NCI-H2107 treated with DMSO at 0.1 percent for 48 hours (cell line): ENCODE measurements at regions not wholly inside any gene's neighbourhood (a gene's known extent, or its start where the extent isn't known, plus 50 kb on each side); places are given as distances from the start of the nearest gene placed in this dataset.

Experiments
- DNase-seq: peaks from one replicate; lab custom pipeline; 2025; ENCODE audit not compliant: unreplicated experiment; lab: John Stamatoyannopoulos, UW

GRCh38 chr1:14181191-14181795 lies 417.2 kb upstream of the KAZN start:
- DNase-seq: peak; percentile 96

DNA sequence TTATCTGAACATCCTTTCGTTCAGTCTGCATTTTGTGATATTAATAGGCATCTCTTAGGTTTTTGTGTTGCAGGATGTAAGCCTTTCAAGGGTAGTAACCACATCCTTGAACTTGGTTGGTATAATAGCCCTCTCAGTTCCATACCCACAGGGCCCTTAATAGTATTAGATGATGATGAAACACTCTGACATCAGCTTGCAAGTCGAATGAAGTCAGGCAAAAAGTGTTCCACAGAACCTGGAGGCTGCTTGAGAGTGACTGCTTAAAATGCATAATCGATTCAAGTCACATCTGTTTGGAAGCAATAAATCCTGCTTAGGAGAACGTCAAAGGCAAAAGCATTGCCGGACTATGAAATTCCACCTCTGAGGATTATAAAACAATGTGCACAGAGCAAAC lies 415.6 kb upstream of the KAZN start:
- DNase-seq: no peak

DNA sequence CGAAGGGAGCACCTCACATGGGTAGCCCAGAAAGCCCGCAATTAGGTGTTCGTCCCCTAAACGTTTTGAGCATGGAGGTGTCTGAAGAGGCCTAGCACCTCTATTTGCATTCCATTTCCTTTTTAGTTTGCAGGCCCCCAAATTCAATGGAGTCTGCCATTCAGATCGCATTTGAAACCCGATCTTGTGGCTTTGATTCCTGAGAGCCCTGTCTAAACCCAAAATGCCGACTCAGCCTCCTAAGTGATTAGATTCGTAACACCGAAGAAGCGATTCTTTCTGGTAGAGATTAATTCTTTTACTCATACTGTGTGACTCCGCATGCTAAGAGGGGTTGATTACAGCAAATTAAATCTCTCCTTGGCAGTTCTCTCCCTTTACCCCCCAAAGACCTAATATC lies 415.2 kb upstream of the KAZN start:
- DNase-seq: no peak

DNA sequence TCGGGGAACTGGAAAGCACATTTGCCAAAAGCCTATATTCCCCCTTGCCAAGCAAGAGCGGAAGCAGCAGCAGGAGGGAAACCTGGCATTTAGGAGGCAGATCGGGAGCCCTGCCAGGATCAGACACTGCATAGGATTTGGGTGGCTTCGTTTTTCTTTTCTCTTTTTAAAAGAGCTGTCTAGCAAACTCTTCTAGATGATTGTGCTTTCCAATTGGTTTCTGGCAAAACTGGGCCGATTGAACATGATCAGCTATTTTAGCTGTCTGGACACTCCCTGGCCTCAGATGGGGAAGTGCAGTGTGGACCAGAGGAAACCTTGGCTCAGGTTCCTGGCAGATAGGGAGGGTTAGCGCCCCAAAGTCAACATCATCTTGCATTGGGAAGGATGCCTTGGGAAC lies 414.0 kb upstream of the KAZN start:
- DNase-seq: no peak

- no peak for DNase-seq
Observed at GRCh38 chr1:14189381-14189780, 409.1 kb upstream of the KAZN start.

DNA sequence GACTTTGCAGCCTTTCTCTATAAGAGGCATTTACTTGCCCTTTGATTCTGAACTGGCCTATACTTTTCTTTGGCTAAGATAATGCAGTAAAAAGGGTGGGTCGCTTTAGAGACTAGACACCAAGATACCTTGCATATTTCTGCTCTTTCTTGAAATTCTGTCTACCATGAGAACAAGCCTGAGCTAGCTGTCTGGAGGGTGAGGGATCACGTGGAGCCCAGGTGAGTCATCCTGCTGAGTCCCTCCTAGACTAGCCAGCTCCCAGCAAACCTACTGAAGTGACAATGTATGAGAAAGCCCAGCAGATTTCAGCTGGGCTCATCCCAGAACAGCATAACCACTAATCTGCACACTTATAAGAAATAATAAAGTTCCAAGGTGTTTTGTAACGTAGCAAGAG lies 408.0 kb upstream of the KAZN start:
- no peak for DNase-seq

DNA sequence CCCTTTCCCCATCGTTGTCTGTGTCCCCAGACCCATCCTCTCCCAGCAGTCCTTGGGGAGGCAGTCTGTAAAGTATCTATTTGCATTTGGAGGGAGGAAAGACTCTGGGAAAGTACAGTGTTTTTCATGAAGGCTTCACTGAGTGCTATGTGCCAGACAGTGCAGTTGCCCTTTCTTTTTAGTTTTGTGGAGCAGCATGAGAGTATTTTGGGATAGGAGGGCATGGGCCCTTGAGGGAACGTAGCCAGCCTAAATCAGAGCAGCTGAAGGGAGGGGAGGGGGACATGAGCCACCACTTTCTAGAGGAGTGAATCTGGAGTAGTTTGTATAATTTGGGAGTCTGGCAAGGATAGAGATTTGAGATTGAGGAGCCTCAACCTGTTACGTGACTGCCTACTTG lies 404.0 kb upstream of the KAZN start:
- DNase-seq: no peak

DNA sequence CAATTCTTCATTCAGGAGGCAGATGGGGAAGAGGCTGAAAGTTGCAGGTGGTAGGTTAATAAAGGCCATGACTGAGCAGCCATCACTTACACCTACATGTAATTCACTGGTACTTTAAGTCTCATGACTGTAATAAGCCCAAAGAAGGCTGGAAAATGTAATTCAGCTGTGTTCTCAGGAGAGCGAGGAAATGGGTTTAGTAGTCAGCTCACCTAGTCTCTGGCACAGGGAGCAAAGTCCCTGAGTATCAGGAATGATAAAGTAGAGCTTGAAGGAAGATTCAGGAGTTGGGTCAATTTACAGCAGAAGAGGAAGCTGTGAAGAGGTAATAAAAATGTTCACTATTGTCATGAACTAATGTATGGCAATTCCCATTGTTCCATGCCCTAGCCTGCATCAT lies 393.4 kb upstream of the KAZN start:
- DNase-seq: no peak

DNA sequence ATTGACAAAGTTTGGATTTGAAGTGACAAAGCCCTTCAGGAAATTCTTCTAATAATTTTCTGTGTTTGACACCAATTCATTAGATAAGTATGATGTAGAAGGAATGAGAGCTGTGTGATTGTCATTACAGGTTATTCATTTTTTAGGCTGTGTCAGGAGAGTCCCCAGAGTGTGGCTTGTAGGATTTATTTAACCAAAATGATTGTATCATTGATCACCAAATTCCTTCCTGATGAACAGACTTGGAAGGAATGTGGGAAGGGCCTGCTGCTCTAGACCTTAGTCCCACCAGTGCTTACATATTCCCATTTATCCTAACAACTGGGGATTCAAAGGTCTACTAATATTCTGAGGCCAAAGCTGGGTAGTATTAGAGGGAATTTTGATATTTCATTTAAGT lies 383.3 kb upstream of the KAZN start:
- DNase-seq: no peak

GRCh38 chr1:14217384-14217783 lies 381.1 kb upstream of the KAZN start:
- DNase-seq: no peak

- DNase-seq: no peak
Observed at GRCh38 chr1:14220324-14220723, 378.2 kb upstream of the KAZN start.

DNA sequence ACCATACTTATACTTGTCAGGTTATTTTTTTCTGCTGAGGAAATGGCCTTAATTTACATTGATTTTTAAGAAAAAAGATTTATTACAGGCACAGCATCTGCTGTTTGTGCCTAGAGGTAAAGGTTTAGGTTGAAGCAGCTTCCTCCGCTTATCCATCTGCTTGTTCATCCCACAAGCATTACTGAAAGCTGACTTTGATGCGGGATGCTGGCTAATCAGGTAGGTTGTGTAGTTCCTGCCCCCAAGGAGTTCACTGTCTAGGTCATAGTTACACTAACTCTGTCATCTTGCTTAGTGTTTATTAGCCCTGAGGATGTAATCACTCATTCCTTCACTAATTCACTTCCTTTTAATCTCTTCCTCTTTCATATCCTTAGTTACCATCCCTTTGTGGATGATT lies 377.7 kb upstream of the KAZN start:
- DNase-seq: no peak

- no peak for DNase-seq
Observed at GRCh38 chr1:14222086-14222485, 376.4 kb upstream of the KAZN start.

GRCh38 chr1:14228677-14229076 lies 369.8 kb upstream of the KAZN start:
- DNase-seq: no peak

DNA sequence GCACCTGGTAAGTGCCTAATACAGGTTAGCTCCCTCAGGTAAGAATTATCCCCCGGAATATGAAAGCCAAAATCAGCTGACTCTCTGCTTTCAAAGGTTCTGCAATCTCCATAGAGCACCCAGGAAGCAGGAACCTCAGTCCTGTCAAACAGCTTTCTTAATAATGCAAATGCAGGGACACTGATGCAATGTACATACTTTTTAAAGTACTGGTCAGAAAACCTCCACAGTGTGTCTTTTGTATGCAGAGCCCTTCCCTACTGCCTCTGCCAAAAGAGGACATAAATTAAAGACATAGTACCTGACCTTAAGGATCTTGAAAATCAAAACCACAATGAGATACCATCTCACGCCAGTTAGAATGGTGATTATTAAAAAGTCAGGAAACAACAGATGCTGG lies 365.0 kb upstream of the KAZN start:
- no peak for DNase-seq

GRCh38 chr1:14236097-14236496 lies 362.4 kb upstream of the KAZN start:
- no peak for DNase-seq

- no peak for DNase-seq
Observed at GRCh38 chr1:14238472-14239307, 359.8 kb upstream of the KAZN start.

DNA sequence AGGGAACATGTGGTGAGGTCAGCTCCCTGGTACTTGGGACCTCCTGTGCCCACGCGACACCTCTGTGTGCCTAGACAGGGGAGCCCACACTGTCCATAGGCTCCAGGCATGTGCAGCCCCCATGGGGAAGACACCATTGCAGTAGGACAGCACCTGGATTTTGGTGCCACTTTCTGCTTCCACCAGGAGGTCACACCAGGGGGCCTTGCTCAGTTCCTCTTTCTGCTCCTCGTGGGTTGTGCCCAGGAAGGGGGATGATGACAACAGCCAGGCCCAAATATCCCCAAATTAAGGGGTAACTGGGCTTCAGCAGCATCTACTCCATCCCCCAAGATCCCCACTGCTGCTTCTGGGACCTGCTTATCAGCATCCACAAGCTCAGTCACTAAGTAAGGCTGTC lies 358.2 kb upstream of the KAZN start:
- no peak for DNase-seq

DNA sequence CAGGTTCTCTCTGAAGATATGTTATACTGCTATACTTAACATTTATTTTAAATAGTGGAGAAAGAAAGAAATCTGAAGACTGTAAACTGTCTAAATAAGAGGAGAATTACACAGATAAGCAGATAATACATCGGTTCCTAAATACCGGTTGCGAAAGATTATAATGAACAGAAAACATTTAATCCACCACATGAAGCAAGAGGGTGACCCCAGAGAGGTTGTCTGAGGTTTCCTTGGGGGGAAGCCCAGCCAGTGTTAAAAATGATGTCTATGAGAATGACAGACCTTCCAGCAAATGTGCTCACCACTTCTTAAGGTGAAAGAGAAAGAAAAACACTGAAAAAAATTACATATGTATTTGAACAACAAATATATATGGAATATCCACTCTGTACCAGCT lies 356.4 kb upstream of the KAZN start:
- no peak for DNase-seq

GRCh38 chr1:14242870-14243269 lies 355.6 kb upstream of the KAZN start:
- DNase-seq: no peak

GRCh38 chr1:14245954-14246353 lies 352.5 kb upstream of the KAZN start:
- no peak for DNase-seq

DNA sequence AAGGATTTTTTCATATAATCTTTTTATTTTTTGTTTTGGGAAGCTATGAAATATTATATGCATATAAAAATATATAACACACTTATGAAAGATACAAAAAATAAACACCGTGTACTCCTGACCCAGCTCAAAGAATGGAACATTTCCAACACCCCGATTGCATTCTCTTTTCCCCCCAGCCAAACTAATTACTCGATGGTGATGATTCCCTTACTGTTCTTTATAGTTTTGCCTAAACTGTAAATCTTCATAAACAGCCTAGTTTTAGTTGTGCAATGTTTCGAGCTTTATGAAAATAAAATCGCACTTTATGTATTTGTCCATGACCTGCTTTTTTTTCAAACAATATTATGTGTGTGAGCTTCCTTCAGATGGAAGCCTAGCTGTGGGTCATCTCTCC lies 352.0 kb upstream of the KAZN start:
- DNase-seq: no peak

GRCh38 chr1:14247666-14248065 lies 350.8 kb upstream of the KAZN start:
- DNase-seq: peak; percentile 44
